HG03025 (cell line): ENCODE measurements at regions not wholly inside any gene's neighbourhood (a gene's known extent, or its start where the extent isn't known, plus 50 kb on each side); places are given as distances from the start of the nearest gene placed in this dataset.

Experiments
- ATAC-seq: cut with Tn5 transposase; IDR thresholded peaks from one replicate; pipeline ENCODE4 v1.9.1; 2021; ENCODE audit warnings: mild to moderate bottlenecking, moderate library complexity; ENCODE audit not compliant: unreplicated experiment, low FRiP score

GRCh38 chr11:105334025-105334714 is 194.6 kb upstream of the CARD18 start:
- no peak for ATAC-seq

DNA sequence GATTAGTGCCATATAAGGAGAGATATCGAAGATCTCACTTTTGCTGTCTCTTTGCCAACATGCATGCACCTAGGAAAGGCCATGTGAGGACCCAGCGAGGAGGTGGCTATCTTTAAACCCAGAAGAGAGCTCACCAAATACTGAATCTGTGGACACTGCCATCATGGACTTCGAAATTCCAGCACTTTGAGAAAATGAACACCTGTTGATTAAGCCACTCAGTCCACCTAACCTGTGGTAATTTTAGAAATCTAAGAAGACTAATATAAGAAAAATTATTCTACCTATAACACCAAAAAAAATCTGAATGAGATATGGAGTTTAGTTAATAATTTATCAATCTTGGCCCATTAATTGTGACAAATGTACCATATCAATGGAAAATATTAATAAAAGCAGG is 193.6 kb upstream of the CARD18 start:
- ATAC-seq = no peak

DNA sequence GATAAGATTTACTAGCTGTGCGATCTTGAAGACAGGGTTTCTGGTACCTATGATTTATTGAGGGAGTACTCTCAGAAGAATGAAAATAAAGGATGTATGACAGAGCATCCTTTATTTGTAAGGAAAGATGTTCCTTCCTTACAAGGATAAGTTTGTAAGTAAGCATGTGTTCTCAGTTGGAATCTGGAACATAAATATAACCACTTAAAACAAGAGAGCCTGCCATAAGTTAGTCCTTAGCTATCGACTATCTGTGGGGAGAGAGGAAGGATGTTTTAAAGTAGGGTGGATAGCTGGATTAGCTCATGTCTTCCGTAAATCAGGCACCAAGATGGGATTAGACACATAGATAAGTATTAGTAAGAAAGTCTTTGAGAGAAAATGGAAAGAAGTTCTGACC is 192.6 kb upstream of the CARD18 start:
- ATAC-seq = no peak

- ATAC-seq = no peak
Measured at GRCh38 chr11:105328061-105328460, 188.5 kb upstream of the CARD18 start.

DNA sequence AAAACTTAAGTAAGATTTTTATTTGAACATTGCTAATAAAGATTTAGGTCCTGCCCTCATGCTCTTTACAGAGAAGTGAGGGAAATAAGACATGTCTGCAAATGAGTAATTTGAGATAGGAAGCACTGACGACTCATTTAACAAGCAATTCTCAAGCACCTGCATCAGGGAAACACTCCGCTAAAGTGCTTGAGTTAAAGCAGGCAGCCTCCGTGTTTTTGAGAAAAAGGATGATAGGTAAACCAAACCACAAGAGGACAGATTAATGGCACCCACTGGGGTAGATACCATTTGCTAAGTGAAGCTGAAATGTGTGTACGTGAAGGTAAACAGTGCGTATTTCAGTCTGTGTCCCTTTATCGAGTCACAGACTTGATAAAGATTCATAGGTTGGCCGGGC is 184.6 kb upstream of the CARD18 start:
- no peak for ATAC-seq

- no peak for ATAC-seq
Measured at GRCh38 chr11:105321696-105322095, 182.1 kb upstream of the CARD18 start.

- no peak for ATAC-seq
Measured at GRCh38 chr11:105315287-105315686, 175.7 kb upstream of the CARD18 start.

- no peak for ATAC-seq
Measured at GRCh38 chr11:105312266-105312665, 172.7 kb upstream of the CARD18 start.

DNA sequence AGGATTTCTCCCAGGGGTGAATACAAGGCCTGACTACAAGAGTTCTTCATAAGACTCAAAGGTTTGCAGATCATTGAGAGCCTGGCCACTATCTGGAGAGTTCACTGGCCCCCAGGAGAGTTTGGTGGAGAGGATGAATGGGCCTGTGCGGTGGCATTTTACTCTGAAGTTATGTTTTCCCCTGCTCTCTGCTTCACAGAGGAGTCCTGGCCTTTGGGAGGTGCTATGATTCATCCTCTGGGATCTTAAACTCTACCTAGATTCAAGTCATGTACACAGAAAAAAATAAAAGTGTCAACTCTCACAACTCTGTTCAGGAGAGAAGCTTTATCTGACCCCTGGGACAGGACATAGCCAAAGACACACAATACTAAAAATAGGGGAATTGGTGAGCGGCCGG is 159.1 kb upstream of the CARD18 start:
- ATAC-seq = no peak

GRCh38 chr11:105298174-105298573 is 158.6 kb upstream of the CARD18 start:
- ATAC-seq = no peak

GRCh38 chr11:105297463-105297862 is 157.9 kb upstream of the CARD18 start:
- ATAC-seq = no peak

GRCh38 chr11:105296806-105297205 is 157.2 kb upstream of the CARD18 start:
- ATAC-seq = no peak

- ATAC-seq = no peak
Measured at GRCh38 chr11:105296386-105296785, 156.8 kb upstream of the CARD18 start.

GRCh38 chr11:105282658-105283057 is 143.1 kb upstream of the CARD18 start:
- no peak for ATAC-seq

- ATAC-seq = no peak
Measured at GRCh38 chr11:105274631-105275030, 135.1 kb upstream of the CARD18 start.

DNA sequence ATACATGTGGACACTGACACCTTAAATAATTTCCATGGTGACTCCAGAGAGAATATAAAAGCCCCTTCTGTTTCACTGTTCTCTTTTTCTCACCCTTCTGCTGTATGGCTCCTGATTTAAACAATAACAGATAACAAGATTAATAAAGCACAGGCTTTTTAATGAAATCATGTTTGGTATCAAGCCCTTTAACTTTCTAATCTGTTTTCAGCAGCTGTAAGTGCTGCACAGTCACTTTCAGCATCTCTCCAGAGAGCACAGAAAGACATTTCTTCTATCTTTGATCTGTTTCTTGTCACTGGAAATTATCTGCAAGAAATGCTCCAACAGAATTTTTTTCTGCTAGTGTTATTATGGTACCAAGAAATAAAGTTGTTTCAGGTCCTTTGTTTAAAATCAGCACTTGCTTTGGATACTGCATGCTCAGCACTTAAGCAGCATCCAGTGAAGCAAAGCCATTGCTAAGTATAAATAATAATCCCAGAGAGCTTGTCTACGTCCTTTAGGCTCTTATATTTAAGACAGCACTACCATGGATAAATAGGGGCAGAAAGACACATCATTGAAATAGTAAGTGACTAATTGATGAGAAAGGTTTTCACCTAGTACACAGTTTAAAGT is 134.2 kb upstream of the CARD18 start:
- ATAC-seq = no peak

DNA sequence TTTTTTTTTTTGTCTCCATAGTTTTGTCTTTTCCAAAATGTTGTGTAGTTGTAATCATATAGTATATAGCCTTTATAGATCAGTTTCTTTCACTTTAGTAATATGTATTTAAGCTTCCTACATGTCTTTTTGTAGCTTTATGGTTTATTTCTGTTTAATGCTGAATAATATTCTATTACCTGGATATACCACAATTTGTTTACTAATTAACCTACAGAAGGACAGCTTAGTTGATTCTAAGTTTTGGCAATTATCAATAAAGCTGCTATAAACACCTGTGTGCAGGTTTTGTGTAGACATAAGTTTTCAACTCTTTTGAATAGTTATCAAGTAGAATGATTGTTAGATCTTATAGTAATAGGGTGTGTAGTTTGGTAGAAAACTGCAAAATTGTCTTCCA is 130.3 kb upstream of the CARD18 start:
- no peak for ATAC-seq

- no peak for ATAC-seq
Measured at GRCh38 chr11:105268404-105269062, 129.0 kb upstream of the CARD18 start.

GRCh38 chr11:105265845-105266244 is 126.3 kb upstream of the CARD18 start:
- ATAC-seq = no peak

DNA sequence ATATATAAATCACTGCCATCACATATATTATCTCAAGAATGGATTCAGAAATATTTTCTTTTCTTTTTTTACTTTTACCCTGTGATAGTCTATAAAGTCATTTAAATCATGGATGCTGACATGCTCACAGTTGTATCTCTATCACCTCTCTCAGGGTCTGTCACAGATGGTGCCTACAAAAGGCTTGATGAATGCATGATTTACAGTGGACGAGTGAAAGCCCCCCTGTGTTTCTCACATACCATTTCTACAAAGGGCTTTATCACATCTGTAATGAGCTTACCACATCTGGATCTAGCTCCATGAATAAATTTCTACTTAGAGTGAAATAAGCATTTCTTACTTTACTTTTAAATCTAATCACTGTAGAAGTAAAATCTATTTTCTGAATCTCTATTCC is 121.4 kb upstream of the CARD18 start:
- no peak for ATAC-seq

DNA sequence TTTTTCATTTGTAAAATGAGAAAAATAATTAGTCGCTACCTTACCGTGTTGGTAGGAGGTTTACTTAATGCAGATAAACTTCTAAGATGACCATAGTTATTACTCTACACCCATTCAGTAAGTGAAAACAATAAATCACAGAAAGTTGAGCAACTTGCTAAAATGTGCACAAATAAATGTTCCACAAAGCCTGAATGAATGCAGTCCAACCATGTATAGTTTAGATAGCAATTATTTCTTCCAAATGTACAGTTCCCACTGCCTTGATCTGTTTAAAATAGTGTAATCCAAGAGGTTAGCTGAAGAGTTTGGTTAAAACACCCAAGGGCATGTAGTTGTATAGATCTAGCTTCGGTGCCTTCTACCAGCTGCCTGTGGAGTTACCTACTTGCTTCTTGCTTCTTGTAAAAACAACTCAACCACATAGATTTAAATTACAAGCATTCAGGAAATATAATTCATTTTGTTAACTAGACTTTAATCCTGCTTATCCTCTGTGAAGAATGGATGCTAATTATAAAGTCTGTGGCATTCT is 106.3 kb upstream of the CARD18 start:
- no peak for ATAC-seq
